Stimulated activated naive B cell treated with anti-CD40 and anti-IgM and Interleukin-4, amounts not matched to agents 10 μg/mL and 1 μg/mL and 100 μg/mL, for 72 hours (primary cell): ENCODE measurements at regions not wholly inside any gene's neighbourhood (a gene's known extent, or its start where the extent isn't known, plus 50 kb on each side); places are given as distances from the start of the nearest gene placed in this dataset.
A peak's percentile ranks its signal among the peaks of the same experiment; 100 is the strongest.

Experiments used
- ATAC-seq, 2 donors: fragments of 150-1000 bp; cut with Tn5 transposase; replicated peaks; 2 replicates each; pipeline ENCODE4 v1.10.0; 2021; ENCODE audit warnings: moderate library complexity in 1 of 2
- DNase-seq: peaks from one replicate; pipeline ENCODE4 v3.0.0; 2021
- H3K27ac Mint-ChIP-seq: one replicate; pipeline ENCODE4 v1.8.0; 2022; ENCODE audit warnings: mild to moderate bottlenecking, mixed read lengths
- H3K27me3 Mint-ChIP-seq, 2 donors: one replicate each; pipeline ENCODE4 v1.8.0; 2022; ENCODE audit warnings: mixed read lengths in 2 of 2
- H3K36me3 Mint-ChIP-seq, 2 donors: one replicate each; pipeline ENCODE4 v1.8.0; 2022; ENCODE audit warnings: mixed read lengths in 2 of 2, mild to moderate bottlenecking in 1 of 2
- H3K4me1 Mint-ChIP-seq, 2 donors: one replicate each; pipeline ENCODE4 v1.8.0; 2022; ENCODE audit warnings: mixed read lengths in 2 of 2, mild to moderate bottlenecking in 1 of 2
- H3K4me3 Mint-ChIP-seq, 2 donors: one replicate each; pipeline ENCODE4 v1.8.0; 2022; ENCODE audit warnings: mild to moderate bottlenecking in 2 of 2, mixed read lengths in 2 of 2, moderate library complexity in 1 of 2
- H3K9me3 Mint-ChIP-seq, 2 donors: one replicate each; pipeline ENCODE4 v1.8.0; 2022; ENCODE audit warnings: mixed read lengths in 2 of 2, mild to moderate bottlenecking in 1 of 2

DNA sequence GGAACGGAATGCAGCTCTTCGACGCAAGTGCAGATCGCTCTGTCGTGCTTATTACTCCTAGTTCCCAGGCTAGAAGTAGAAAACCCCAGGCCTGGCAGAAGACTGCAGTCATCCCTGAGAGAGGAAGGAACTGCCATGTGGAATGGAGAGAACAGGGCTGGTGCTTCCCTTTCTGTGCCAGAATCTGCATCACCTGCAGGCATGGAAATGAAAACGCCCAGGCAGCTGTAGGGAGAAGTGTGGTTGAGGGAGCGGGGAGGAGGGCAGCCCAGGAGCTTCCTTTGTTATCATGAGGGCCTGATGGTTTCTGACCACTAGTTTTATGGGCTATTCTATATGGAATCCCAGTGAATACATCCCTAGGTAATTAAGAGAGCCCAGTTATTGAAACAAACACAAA, 79.4 kb upstream of the SMIM21 start:
- H3K9me3 Mint-ChIP-seq, result peaks cover 0 to 8% of the 10 kb centered on the region in 2 donors
- H3K27ac Mint-ChIP-seq, result no peak overlapping the region

DNA sequence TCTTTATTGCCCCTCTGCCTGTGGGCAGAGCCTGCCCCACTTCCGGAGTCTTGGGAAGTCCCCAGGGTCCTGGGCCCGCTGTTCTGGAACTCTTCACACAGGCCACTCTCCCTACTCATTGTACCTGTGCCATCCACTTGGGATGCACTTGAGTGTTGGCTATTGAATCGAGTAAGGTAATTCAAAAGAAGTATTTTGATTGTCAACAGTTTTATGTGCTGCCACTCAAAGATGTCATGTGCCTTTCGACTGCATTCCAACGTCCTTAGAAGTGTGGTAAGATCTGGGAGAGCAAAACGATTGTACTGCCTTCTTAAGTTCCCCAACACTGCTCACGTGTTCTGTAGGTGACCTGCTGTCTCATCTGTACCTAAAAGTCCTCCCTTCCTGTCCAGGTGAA, 77.0 kb upstream of the SMIM21 start:
- H3K27me3 Mint-ChIP-seq, result peaks cover 8 to 11% of the 10 kb centered on the region in 2 donors
- no peaks in the 10 kb centered on the region for H3K36me3 Mint-ChIP-seq
- no peaks in the 10 kb centered on the region for H3K4me1 Mint-ChIP-seq
- no peaks in the 10 kb centered on the region for H3K9me3 Mint-ChIP-seq
- ATAC-seq, result no peak
- no peak overlapping the region for H3K4me3 Mint-ChIP-seq
- H3K27ac Mint-ChIP-seq, result no peak overlapping the region
- no peak for DNase-seq

More for the DNA sequence above, 79.4 kb upstream of the SMIM21 start:
- H3K4me1 Mint-ChIP-seq, result no peaks in the 10 kb centered on the region
- H3K4me3 Mint-ChIP-seq, result no peak overlapping the region
- H3K36me3 Mint-ChIP-seq, result no peaks in the 10 kb centered on the region
- ATAC-seq (no peak), DNase-seq (no peak)
- H3K27me3 Mint-ChIP-seq, result peaks cover 8 to 11% of the 10 kb centered on the region in 2 donors

- no peaks in the 10 kb centered on the region for H3K4me1 Mint-ChIP-seq
- ATAC-seq (no peak), DNase-seq (no peak)
- no peaks in the 10 kb centered on the region for H3K36me3 Mint-ChIP-seq
- H3K27ac Mint-ChIP-seq, result no peak overlapping the region
- peaks cover 8 to 11% of the 10 kb centered on the region in 2 donors for H3K27me3 Mint-ChIP-seq
- no peaks in the 10 kb centered on the region for H3K9me3 Mint-ChIP-seq
- no peak overlapping the region for H3K4me3 Mint-ChIP-seq
These were observed 76.1 kb upstream of the SMIM21 start for GRCh38 chr18:75503615-75504014.

DNA sequence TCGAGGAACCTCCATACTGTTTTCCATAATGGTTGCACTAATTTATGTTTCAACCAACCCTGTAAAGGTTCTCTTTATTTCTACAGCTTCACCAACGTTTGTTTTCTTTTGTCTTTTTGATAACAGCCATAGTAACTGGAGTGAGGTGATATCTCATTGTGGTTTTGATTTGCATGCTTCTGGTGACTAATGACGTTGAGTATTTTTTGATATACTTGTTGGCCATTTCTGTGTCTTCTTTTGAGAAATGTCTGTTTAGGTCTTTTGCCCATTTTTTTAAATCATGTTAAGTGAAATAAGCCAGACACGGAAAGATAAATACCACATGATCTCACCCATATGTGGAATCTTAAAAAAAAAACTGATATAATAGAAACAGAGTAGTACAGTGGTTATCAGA, 74.8 kb upstream of the SMIM21 start:
- Mint-ChIP-seq H3K4me1 (no peaks in the 10 kb centered on the region), H3K27ac (no peak overlapping the region), H3K36me3 (no peaks in the 10 kb centered on the region), H3K9me3 (no peaks in the 10 kb centered on the region), H3K27me3 (peaks cover 8 to 11% of the 10 kb centered on the region in 2 donors), H3K4me3 (no peak overlapping the region)
- no peak for DNase-seq
- no peak for ATAC-seq

- DNase-seq (no peak), ATAC-seq (no peak)
- H3K36me3 Mint-ChIP-seq, result no peaks in the 10 kb centered on the region
- H3K4me1 Mint-ChIP-seq, result no peaks in the 10 kb centered on the region
- no peak overlapping the region for H3K4me3 Mint-ChIP-seq
- no peaks in the 10 kb centered on the region for H3K9me3 Mint-ChIP-seq
- H3K27ac Mint-ChIP-seq, result no peak overlapping the region
- peaks cover 0 to 8% of the 10 kb centered on the region in 2 donors for H3K27me3 Mint-ChIP-seq
These were observed 73.0 kb upstream of the SMIM21 start for GRCh38 chr18:75500545-75500944.

- Mint-ChIP-seq H3K36me3 (no peaks in the 10 kb centered on the region), H3K27me3 (peaks cover 0 to 3% of the 10 kb centered on the region in 2 donors), H3K4me3 (no peak overlapping the region)
These were observed 70.2 kb upstream of the SMIM21 start for GRCh38 chr18:75497576-75498235.

DNA sequence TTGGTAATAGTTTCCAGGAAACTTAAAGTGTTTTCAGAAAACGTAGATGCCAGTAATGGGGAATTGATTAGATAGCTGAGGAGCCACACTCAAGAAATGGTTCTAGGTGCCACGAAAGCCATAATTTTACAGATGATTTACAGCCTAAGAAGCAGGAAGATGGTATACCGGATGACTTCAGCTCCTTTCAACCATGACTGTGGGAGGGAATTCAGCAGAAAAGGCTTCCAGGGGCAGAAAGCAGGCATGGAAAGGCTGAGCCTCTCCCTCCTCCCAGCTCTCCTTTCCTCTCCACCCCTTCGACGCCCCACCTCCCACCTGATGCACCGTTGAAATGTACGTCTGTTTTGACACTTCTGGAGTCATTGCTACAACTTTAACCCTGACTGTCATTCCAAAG, 68.6 kb upstream of the SMIM21 start:
- Mint-ChIP-seq H3K27ac (no peak overlapping the region), H3K27me3 (peaks cover 0 to 3% of the 10 kb centered on the region in 2 donors), H3K9me3 (no peaks in the 10 kb centered on the region), H3K36me3 (no peaks in the 10 kb centered on the region), H3K4me1 (no peaks in the 10 kb centered on the region), H3K4me3 (no peak overlapping the region)
- DNase-seq (no peak), ATAC-seq (no peak)

More at GRCh38 chr18:75497576-75498235, 70.2 kb upstream of the SMIM21 start:
- DNase-seq (no peak), ATAC-seq (no peak)
- Mint-ChIP-seq H3K4me1 (no peaks in the 10 kb centered on the region), H3K9me3 (no peaks in the 10 kb centered on the region), H3K27ac (no peak overlapping the region)

GRCh38 chr18:75492852-75493251, 65.3 kb upstream of the SMIM21 start:
- Mint-ChIP-seq H3K27me3 (peaks cover 0 to 3% of the 10 kb centered on the region in 2 donors), H3K4me1 (no peaks in the 10 kb centered on the region), H3K36me3 (no peaks in the 10 kb centered on the region), H3K9me3 (no peaks in the 10 kb centered on the region), H3K27ac (no peak overlapping the region), H3K4me3 (no peak overlapping the region)
- DNase-seq (no peak), ATAC-seq (no peak)

GRCh38 chr18:75491361-75491760, 63.9 kb upstream of the SMIM21 start:
- no peak overlapping the region for H3K4me3 Mint-ChIP-seq
- peaks cover 0 to 2% of the 10 kb centered on the region in 2 donors for H3K27me3 Mint-ChIP-seq

DNA sequence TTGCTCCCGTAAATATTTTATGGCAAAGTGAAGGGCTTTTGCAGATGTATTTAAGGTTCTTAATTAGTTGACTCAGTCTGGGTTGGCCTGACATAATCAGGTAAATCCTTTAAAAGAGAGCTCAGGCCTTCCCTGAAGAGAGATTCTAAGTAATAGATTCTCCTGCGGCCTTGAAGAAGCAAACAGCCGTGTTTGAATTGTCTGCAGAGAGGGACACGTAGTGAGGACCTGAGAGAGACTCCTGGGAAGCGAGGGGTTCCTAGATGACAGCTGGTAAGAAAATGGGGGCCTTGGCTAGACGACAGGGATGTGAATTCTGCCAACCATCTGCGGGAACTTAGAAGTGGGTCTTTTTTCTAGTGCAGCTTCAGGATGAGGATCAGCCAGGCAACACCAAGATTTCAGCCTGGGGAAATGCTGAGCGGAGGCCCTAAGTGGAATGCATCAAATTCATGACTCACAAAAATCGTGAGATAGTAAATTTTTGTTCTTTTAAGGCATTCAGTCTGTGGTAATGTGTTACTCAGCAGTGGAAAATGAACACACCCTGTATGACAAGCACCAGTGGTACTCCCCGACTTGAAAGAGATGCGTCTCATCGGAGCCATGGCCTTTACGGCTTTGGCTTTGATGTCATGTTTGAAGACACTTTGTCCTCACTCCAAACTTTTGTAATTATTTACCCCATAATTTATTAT, 62.1 kb upstream of the SMIM21 start:
- DNase-seq, result no peak
- Mint-ChIP-seq H3K27me3 (no peaks in the 10 kb centered on the region), H3K27ac (no peak overlapping the region), H3K36me3 (no peaks in the 10 kb centered on the region), H3K4me1 (no peaks in the 10 kb centered on the region), H3K4me3 (no peak overlapping the region), H3K9me3 (no peaks in the 10 kb centered on the region)
- no peak for ATAC-seq

More at GRCh38 chr18:75491361-75491760, 63.9 kb upstream of the SMIM21 start:
- Mint-ChIP-seq H3K27ac (no peak overlapping the region), H3K9me3 (no peaks in the 10 kb centered on the region), H3K4me1 (no peaks in the 10 kb centered on the region), H3K36me3 (no peaks in the 10 kb centered on the region)
- no peak for ATAC-seq
- DNase-seq, result no peak

DNA sequence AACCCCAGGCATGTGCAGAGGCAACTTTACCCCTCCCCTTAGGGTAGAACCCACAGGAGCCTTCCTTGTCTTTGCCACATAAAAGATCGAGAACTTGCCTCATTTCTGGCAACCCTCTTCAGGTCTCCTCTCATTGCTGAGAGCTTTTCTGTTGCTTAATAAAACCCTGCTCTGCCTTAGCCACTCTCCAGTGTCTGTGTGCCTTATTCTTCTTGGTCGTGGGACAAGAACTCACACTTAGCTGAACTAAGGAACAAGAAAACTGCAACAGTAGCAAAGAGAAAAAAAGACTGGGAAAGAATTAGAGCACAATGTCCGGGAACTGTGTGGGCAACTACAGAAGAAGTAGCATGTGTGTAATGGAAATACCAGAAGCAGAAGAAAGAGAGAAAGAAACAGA, 56.2 kb upstream of the SMIM21 start:
- H3K9me3 Mint-ChIP-seq, result peaks cover 5 to 12% of the 10 kb centered on the region in 2 donors
- H3K27me3 Mint-ChIP-seq, result peaks cover 6% of the 10 kb centered on the region in 2 donors
- no peak overlapping the region for H3K27ac Mint-ChIP-seq
- DNase-seq (no peak), ATAC-seq (no peak)
- H3K36me3 Mint-ChIP-seq, result no peaks in the 10 kb centered on the region
- no peaks in the 10 kb centered on the region for H3K4me1 Mint-ChIP-seq
- no peak overlapping the region for H3K4me3 Mint-ChIP-seq

DNA sequence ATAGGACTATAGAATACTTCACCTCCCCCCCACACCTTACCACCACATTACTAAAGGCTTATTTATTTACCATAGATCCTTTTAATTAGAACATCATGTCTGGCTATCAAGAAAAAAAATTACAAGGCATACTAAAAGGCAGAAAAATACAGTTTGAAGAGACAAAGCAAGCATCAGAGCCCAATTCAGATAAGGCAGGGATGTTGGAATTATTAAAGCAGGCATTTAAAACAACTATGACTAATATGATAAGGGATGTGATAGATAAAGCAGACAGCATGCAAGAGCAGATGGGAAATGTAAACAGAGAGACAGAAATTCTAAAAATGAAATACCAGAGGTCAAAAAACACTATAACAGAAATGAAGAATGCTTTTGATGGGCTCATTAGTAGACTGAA, 55.4 kb upstream of the SMIM21 start:
- no peak overlapping the region for H3K4me3 Mint-ChIP-seq
- no peaks in the 10 kb centered on the region for H3K4me1 Mint-ChIP-seq
- peaks cover 6% of the 10 kb centered on the region in 2 donors for H3K27me3 Mint-ChIP-seq
- H3K36me3 Mint-ChIP-seq, result no peaks in the 10 kb centered on the region
- H3K27ac Mint-ChIP-seq, result no peak overlapping the region
- DNase-seq, result no peak
- no peak for ATAC-seq
- H3K9me3 Mint-ChIP-seq, result peaks cover 5 to 12% of the 10 kb centered on the region in 2 donors

- ATAC-seq, result no peak
- Mint-ChIP-seq H3K9me3 (peaks cover 5 to 12% of the 10 kb centered on the region in 2 donors), H3K4me3 (no peak overlapping the region), H3K27ac (no peak overlapping the region), H3K27me3 (peaks cover 6% of the 10 kb centered on the region in 2 donors), H3K4me1 (no peaks in the 10 kb centered on the region), H3K36me3 (no peaks in the 10 kb centered on the region)
- no peak for DNase-seq
These were observed 53.0 kb upstream of the SMIM21 start for GRCh38 chr18:75480487-75480886.

DNA sequence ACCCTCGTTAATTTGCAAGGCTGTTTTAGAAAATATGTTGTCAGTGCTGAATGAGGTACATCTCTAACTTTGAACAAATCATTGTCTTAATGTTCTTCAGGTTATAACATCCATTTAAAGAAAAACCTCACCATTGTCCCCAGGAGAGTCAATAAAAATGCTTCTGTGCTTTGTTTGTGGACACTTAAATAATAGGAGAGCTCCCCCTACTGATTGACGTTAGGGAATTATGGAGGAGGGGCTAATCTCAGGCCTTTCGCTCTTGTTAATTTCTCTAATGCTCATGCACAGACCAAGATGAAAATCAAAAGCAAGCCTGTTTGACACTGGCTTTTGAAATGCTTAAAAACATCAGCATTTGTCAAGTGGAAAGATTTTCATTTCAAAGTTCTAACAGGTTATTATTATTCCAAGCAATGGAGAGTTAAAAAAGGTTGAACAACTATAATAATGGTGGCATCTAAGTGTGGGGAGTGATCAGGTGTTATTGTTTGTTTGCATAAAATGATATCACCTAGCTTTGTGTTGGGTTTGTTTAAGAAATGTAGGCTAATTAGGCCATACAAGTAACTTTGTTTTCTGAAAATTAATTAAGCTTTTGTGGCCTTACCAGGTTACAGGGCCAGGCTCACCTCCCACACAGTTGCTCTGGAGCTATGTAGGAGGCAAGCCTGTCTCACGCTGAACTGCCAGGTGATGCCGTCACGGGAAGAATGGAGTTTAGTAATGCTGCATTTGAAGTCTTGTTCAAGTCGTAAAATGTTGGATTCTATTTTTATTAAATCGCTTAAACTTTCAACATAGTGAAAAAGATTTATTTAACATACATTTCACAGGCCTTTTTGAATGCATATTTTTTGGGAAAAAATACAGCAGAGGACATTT, 51.7 kb upstream of the SMIM21 start:
- peaks cover 6% of the 10 kb centered on the region in 2 donors for H3K27me3 Mint-ChIP-seq
- ATAC-seq (peak; percentile 62 to 78), DNase-seq (no peak)
- no peaks in the 10 kb centered on the region for H3K36me3 Mint-ChIP-seq
- H3K9me3 Mint-ChIP-seq, result peaks cover 5 to 12% of the 10 kb centered on the region in 2 donors
- no peak overlapping the region for H3K4me3 Mint-ChIP-seq
- no peak overlapping the region for H3K27ac Mint-ChIP-seq
- no peaks in the 10 kb centered on the region for H3K4me1 Mint-ChIP-seq
